NCI-H69 (cell line): ENCODE measurements at regions not wholly inside any gene's neighbourhood (a gene's known extent, or its start where the extent isn't known, plus 50 kb on each side); places are given as distances from the start of the nearest gene placed in this dataset.
"Not testable (repeated sequence)": the region's sequence is repeated elsewhere in the genome, so short reads cannot be mapped to it uniquely, and the experiment has no call there.

Source experiments
- DNase-seq: peaks from one replicate; lab custom pipeline; 2025; lab: John Stamatoyannopoulos, UW

DNA sequence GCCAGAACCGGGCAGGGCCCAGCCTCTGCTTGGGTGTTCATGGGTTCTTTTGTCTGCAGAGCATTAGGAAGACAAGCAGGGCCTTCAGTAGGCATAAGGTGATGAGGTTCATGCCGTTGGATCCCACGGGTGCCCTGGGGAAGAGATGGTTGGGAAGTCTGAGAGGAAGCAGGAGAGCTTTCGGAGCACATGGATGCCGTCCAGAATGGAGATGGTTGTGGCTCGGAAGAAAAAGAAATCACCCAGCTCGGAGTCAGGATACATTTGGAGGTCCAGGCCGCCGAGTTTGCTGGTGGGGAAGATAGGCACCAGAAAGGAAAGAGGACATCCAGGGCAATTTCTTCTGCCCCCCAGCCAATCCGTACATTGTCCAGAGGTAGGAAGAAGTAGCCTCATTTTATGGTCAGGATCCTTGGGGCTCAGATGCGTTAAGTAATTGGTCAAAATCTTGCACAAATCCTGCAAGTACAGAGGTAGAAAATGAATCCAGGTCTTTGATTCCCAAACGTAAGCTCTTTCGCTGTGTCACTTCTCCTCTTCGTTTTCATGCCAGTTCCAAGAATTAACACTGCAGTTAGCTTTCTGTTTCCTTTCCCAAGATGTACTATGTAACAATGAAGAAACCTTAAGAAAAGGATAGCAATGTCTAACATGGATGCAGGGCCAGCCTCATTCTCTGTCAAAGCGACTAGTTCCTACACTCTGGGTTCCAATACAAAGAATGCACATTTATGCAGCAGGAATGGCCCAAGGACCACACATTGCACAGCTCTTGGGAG lies 147.8 kb upstream of the KLF6 start:
- DNase-seq = no peak

DNA sequence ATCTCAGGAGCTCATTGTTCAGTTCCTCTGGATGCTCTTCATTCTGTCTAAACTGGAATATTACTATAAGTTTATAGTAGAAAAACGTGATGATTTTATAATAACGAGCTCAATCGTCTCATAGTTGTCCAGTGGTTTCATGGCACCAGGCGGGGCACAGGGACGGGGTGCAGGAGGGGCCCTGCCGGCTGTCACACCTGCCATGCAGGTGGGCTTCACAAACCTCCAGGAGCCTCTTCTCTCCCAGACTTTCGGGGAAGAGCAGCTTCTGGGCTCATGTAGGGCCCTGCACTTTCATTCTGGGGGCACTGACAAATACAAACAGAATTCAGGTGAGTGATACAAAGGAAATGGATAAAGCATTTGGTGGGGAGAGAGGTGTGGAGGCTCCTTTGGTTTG lies 146.9 kb upstream of the KLF6 start:
- no peak for DNase-seq

DNA sequence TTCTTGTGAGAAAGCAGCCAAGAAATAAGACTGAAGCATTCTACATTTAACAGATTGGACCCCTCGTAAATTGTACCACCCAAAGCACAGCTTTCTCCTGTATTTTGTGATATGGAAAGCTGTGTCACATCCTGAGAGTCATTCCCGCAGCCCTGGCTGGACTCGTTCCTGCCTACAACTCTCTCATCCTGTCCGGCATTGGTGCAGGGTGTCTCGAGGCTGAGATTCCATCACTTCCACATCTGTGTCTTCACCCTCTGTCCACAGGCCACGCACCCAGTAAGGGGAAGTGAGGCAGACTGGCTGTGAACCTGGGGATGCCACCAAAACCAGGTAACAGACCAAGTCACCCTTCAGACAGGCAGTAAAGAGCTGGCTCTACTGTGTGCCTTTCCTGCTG lies 146.2 kb upstream of the KLF6 start:
- no peak for DNase-seq

DNA sequence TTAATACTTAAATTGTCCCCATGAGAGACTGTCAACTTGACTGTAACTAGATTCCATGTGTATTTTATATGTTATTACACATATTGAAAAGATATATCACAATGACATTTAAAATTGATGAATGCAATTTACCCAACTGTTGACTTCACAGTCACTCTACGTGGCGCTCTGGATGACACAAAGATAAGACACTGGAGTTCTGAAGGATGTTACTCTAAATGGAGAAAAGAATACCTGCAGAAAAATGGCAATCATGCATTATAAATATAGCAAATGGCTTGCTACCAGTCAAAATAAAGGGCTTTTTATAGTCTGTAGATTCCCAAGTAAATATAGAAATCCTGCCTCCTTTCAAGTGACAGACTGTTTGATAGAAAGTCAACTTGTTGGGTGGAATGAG lies 143.6 kb upstream of the KLF6 start:
- no peak for DNase-seq

DNA sequence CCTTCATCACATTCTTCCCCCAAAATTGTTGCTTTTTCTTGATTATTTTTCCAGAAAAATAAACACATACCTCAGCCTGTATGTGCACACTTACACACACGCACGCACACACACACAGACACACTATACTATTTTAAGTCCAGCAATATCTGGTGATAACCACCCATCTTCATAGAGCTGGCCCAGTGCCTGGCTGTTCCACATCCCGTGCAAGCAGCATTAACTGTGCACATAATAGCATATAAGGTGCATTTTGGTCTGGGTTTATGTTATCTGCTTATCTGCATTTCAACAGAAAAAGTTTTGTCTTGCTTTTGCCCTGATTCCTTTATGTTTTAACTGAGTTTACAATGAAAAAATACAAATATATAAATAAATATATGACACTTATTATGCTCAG lies 143.1 kb upstream of the KLF6 start:
- DNase-seq = no peak

- DNase-seq = no peak
Observed at GRCh38 chr10:3926675-3927525, 141.9 kb upstream of the KLF6 start.

- DNase-seq = no peak
Observed at GRCh38 chr10:3926258-3926657, 141.2 kb upstream of the KLF6 start.

- no peak for DNase-seq
Observed at GRCh38 chr10:3925184-3925583, 140.2 kb upstream of the KLF6 start.

DNA sequence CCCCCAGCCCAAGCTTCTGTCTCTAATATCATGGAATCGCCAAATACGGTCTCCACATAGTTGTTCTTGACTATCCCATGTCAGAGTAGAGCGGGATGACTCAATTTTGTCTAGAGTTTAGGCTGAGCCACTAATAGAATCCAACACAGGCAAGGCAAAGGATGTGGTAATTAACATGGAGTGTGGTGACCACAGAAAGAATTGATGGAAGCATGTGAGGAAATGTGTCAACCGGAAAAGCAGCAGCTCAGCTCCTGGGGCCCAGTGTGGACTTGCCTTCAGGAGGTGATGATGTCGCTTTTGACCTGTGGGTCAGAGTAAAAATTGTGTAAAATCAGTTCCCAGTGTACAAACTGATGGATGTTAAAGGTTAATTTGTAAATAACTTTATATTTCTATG lies 139.3 kb upstream of the KLF6 start:
- DNase-seq = no peak

- DNase-seq = no peak
Observed at GRCh38 chr10:3923033-3923432, 138.0 kb upstream of the KLF6 start.

GRCh38 chr10:3919709-3920308 lies 134.8 kb upstream of the KLF6 start:
- no peak for DNase-seq

DNA sequence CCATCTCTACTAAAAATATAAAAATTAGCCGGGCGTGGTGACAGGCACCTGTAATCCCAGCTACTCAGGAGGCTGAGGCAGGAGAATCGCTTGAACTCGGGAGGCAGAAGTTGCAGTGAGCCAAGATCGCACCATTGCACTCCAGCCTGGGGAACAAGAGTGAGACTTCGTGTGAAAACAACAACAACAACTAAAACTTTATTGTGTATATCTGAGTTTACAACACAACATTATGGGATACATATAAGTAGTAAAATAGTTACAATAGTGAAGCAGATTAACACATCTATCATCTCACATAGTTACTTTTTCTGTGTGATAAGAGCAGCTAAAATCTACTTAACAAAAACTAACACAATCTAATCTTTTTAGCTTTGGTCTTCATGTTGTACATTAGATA lies 132.4 kb upstream of the KLF6 start:
- not testable (repeated sequence) for DNase-seq

- no peak for DNase-seq
Observed at GRCh38 chr10:3914733-3915132, 129.7 kb upstream of the KLF6 start.

- no peak for DNase-seq
Observed at GRCh38 chr10:3911713-3912442, 126.9 kb upstream of the KLF6 start.

DNA sequence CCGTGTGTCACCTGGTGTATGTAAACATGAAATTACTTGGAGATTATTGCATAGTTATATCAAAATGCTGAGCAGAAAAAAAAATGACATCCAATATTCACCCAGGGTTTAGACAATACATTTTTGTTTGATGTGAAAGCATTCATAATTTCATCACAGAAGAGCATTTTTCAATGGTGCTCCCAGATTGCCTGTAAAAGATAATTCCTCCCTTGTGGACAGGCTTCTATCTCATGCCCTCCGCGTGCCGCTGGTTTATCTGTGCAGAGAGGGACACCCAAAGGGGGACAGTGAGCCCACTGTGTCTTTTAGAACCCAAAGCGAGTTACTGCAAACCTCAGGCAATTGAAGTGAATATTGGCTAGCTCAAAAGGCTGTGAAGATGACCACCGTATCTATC lies 126.2 kb upstream of the KLF6 start:
- no peak for DNase-seq

DNA sequence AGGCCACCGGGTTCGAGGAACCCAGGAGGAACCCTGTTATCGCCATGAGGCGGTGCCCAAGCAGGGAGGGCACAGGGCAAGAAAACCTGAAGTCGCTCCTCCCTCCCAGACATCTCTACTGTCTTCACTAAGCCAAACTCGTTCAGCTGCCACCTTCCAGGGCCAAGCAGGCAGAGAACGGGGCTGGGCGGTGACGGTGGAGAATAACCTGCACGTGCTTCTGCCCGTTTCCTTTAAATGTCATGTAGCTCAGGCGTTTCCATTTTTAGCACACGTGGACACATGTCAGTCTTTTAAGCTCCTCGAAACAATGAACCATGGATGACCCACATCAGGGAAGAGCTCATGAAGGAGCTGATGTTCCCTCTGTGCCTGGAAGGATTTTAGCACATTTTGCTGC lies 124.3 kb upstream of the KLF6 start:
- DNase-seq = no peak

DNA sequence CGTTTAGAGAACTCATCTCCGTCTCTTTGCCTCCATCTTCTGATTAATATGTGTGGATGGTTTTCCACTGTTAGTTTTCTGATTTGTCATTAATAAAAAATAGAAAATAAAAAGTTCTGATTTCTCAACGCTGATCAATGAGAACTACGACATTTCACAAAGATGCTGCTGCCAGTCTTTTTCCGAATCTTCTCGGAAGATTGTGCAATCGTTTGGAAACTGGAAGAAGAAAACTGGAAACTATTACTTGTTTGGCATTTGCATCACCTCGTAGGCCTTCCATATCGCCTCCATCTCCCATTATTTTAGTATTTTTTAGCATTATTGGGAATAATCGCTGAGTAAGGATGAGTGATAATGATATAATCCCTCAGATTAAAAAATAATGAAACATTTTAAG lies 123.2 kb upstream of the KLF6 start:
- no peak for DNase-seq

GRCh38 chr10:3907514-3907913 lies 122.5 kb upstream of the KLF6 start:
- no peak for DNase-seq

DNA sequence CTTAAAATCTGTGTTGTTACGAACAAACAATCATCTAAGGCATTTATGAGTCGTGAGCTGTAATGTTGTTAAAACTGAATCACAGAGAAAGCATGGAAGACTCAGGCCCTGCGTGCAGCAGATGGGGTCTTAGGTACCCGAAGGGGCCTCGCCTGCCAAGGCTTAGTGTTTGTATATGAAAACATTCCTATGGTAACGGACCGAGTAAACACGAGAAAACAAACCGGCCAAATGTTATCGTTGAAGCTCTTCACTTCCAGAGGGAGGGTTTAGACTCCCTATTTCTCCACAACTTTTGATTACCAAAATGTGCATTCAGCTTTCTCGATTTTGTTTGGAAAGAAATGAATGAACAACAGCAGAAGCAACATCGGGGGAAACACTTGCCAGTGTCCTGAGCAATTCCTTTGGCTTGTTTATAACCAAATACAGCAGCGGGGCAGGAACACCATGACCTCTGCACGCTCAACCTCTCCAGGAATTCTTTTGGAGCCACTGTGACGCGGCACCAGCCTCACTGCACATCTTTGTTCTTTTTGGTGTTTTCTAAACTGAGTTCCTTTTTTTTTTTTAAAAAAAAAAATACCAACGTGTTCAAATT lies 121.6 kb upstream of the KLF6 start:
- no peak for DNase-seq

DNA sequence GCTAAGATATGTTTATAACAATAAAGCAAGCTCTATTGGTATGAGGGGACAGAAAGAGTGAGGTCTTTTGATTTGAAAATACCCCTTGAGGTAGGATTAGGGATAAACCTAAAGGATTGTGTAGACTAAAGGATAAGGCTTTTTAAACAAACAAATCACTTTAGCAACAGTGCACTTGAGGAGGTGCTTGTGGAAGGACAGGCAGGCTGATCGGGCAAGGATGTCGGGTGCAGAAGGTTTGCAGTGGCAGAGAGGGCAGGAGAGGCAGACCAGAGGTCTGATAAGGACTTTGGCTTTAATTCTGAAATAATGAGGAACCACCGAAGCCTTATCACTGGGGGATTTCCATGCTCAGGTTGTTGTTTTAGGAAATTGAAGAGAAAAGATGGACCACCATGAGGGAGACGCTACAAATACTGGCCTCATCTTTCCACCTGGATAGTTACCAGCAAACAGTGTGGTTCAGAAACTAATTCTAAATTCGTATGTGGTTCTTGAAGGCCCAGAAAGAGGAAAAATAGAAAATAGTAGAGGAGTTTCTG lies 119.5 kb upstream of the KLF6 start:
- no peak for DNase-seq

DNA sequence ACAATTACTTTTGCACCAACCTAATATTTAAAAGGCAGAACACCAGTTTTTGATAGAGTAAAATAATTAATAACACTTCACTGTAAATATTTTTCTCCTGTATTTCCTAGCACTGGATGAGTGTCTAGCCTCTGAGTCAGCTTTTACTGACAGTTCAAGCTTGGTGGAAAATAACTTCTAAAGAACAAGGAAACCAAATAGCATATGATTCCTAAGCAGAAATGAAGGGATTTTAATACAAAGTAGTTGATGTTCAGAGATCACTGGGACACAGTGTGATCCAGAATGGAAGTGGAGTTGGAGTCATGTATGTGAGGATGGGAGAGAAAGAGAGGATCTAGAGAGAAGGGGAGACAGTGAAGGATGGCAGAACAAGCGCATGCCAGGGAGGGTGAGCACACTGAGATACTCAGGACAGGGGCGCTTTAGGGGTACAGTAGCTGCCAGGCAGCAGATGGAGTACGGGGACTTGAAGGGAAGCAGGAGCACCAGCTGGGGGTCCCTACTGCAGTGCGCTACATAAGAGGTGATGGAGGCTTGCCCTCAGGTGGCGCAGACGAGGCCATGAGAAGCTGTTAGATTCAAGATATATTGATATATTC lies 117.9 kb upstream of the KLF6 start:
- no peak for DNase-seq
